CD8-positive, alpha-beta memory T cell (primary cell): ENCODE measurements at regions not wholly inside any gene's neighbourhood (a gene's known extent, or its start where the extent isn't known, plus 50 kb on each side); places are given as distances from the start of the nearest gene placed in this dataset.

Experiments used
- CTCF ChIA-PET: fragments of 350-600 bp; sonication (Branson Sonifier 250); formaldehyde crosslinking; loops from one replicate; lab custom pipeline; 2021; ENCODE audit warnings: antibody characterized with exemption; lab: Charles Lee
- POLR2A ChIA-PET: fragments of 350-600 bp; sonication (Branson Sonifier 250); formaldehyde crosslinking; loops from one replicate; lab custom pipeline; 2021; ENCODE audit warnings: antibody characterized with exemption; lab: Charles Lee
- DNase-seq, 5 donors: peaks; one replicate each; pipeline versions ENCODE4 v3.0.0 to v3.0.0-alpha.2; 2020 to 2022; ENCODE audit warnings: mixed read lengths in 1 of 5
- H3K27ac ChIP-seq: one replicate; pipeline ENCODE4 v1.7.0; 2013; ENCODE audit warnings: low read depth, mild to moderate bottlenecking, low read length, moderate library complexity
- H3K27me3 ChIP-seq: 2 replicates; pipeline ENCODE4 v1.7.0; 2013; ENCODE audit warnings: low read length, mild to moderate bottlenecking; ENCODE audit not compliant: insufficient read depth, poor library complexity, severe bottlenecking
- H3K36me3 ChIP-seq: 2 replicates; pipeline ENCODE4 v1.7.0; 2013; ENCODE audit warnings: mild to moderate bottlenecking, low read length, moderate library complexity; ENCODE audit not compliant: insufficient read depth
- H3K4me1 ChIP-seq: 2 replicates; pipeline ENCODE4 v1.7.0; 2013; ENCODE audit warnings: mild to moderate bottlenecking, low read length, moderate library complexity; ENCODE audit not compliant: insufficient read depth
- H3K4me3 ChIP-seq: 2 replicates; pipeline ENCODE4 v1.7.0; 2013; ENCODE audit warnings: mild to moderate bottlenecking, low read length
- H3K9me3 ChIP-seq: 2 replicates; pipeline ENCODE4 v1.7.0; 2013; ENCODE audit warnings: mild to moderate bottlenecking, low read length
- H3K27ac Mint-ChIP-seq, 8 donors: one replicate each; pipeline ENCODE4 v1.8.0; 2020 to 2021; ENCODE audit warnings: mixed read lengths in 8 of 8, mild to moderate bottlenecking in 6 of 8, inconsistent platforms in 3 of 8, moderate library complexity in 3 of 8
- H3K27me3 Mint-ChIP-seq, 2 donors: one replicate each; pipeline ENCODE4 v1.8.0; 2020 to 2021; ENCODE audit warnings: mixed read lengths in 2 of 2, mild to moderate bottlenecking in 1 of 2, moderate library complexity in 1 of 2
- H3K36me3 Mint-ChIP-seq, 3 donors: one replicate each; pipeline ENCODE4 v1.8.0; 2020 to 2021; ENCODE audit warnings: mixed read lengths in 3 of 3, inconsistent platforms in 1 of 3, mild to moderate bottlenecking in 1 of 3
- H3K4me1 Mint-ChIP-seq, 3 donors: one replicate each; pipeline ENCODE4 v1.8.0; 2020 to 2021; ENCODE audit warnings: mixed read lengths in 3 of 3, inconsistent platforms in 1 of 3, mild to moderate bottlenecking in 1 of 3
- H3K4me3 Mint-ChIP-seq, 7 donors: one replicate each; pipeline ENCODE4 v1.8.0; 2020 to 2021; ENCODE audit warnings: mixed read lengths in 7 of 7, mild to moderate bottlenecking in 6 of 7, moderate library complexity in 4 of 7, inconsistent platforms in 2 of 7
- H3K9me3 Mint-ChIP-seq, 5 donors: one replicate each; pipeline ENCODE4 v1.8.0; 2020 to 2022; ENCODE audit warnings: mixed read lengths in 5 of 5, mild to moderate bottlenecking in 3 of 5, moderate library complexity in 2 of 5, inconsistent platforms in 1 of 5

GRCh38 chr2:144587306-144587705, 67.4 kb upstream of the ZEB2 start:
- Mint-ChIP-seq H3K27ac (no peak overlapping the region), H3K27me3 (no peaks in the 10 kb centered on the region), H3K4me3 (no peak overlapping the region), H3K4me1 (peaks cover 17 to 19% (median 19%) of the 10 kb centered on the region in 3 donors), H3K36me3 (peaks cover 0 to 2% (median 0%) of the 10 kb centered on the region in 3 donors), H3K9me3 (no peaks in the 10 kb centered on the region)
- ChIA-PET CTCF (no interaction called here), POLR2A (no interaction called here)
- Histone ChIP-seq H3K36me3 (no peaks in the 10 kb centered on the region), H3K27ac (no peak overlapping the region), H3K4me1 (peaks cover 7% of the 10 kb centered on the region), H3K9me3 (no peaks in the 10 kb centered on the region), H3K27me3 (no peaks in the 10 kb centered on the region), H3K4me3 (no peak overlapping the region)
- DNase-seq = no peak

DNA sequence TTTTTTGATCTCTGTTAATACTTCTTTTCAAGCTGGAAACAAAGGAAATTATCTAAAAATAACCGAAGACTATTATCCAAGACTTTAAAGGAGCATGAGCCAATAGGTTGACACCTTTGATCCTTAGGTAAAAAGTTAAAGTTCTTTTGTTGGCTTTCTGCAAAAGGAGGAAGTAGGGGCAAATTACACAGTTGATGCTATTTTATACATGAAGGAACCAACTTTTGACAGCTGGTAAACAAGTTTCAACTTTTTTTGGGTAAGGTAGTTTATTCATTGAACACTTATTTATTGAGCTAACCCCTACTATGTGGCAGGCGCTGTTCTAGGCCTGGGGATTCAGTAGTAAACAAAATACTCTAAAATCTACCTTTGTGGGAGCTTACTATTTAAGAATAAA, 66.6 kb upstream of the ZEB2 start:
- Histone ChIP-seq H3K4me3 (no peak overlapping the region), H3K9me3 (no peaks in the 10 kb centered on the region), H3K36me3 (no peaks in the 10 kb centered on the region), H3K4me1 (peaks cover 7% of the 10 kb centered on the region), H3K27me3 (no peaks in the 10 kb centered on the region), H3K27ac (no peak overlapping the region)
- H3K27ac Mint-ChIP-seq = no peak overlapping the region
- H3K27me3 Mint-ChIP-seq = no peaks in the 10 kb centered on the region
- H3K4me1 Mint-ChIP-seq = peaks cover 21 to 26% (median 24%) of the 10 kb centered on the region in 3 donors
- H3K9me3 Mint-ChIP-seq = no peaks in the 10 kb centered on the region
- POLR2A ChIA-PET = no interaction called here
- peaks cover 0 to 2% (median 0%) of the 10 kb centered on the region in 3 donors for H3K36me3 Mint-ChIP-seq
- H3K4me3 Mint-ChIP-seq = no peak overlapping the region
- CTCF ChIA-PET = no interaction called here
- DNase-seq = no peak

GRCh38 chr2:144583741-144584453, 64.0 kb upstream of the ZEB2 start:
- H3K27me3 ChIP-seq = no peaks in the 10 kb centered on the region
- Mint-ChIP-seq H3K9me3 (no peaks in the 10 kb centered on the region), H3K27ac (peak overlapping the region in 5 of 8 donors; percentile 3 to 63 (median 23)), H3K36me3 (peaks cover 0 to 2% (median 0%) of the 10 kb centered on the region in 3 donors), H3K4me1 (peaks cover 31 to 41% (median 41%) of the 10 kb centered on the region in 3 donors), H3K4me3 (peak overlapping the region in 6 of 7 donors; percentile 5 to 79 (median 44)), H3K27me3 (no peaks in the 10 kb centered on the region)
- H3K9me3 ChIP-seq = no peaks in the 10 kb centered on the region
- no peaks in the 10 kb centered on the region for H3K36me3 ChIP-seq
- no peak overlapping the region for H3K4me3 ChIP-seq
- POLR2A ChIA-PET = no interaction called here
- H3K27ac ChIP-seq = peak overlapping the region; percentile 74
- DNase-seq = no peak
- CTCF ChIA-PET = no interaction called here
- peaks cover 7% of the 10 kb centered on the region for H3K4me1 ChIP-seq

DNA sequence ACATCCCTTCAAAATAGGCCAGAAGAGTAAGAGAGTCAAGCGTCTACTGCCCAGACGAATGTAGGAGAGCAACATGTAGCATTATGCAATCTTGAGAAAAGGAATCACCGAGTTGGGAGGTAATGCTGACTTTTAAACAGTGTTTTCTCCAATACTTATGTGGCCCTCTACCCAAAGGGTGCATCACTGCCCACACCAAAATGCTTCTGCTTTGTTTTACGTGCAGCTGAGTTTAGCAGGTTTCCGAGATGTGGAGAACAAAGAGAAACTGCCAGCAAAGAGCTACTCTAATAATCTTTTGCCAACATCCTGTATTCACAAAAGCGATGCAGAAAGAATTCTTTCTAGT, 63.4 kb upstream of the ZEB2 start:
- Histone ChIP-seq H3K27ac (peak overlapping the region; percentile 74), H3K9me3 (no peaks in the 10 kb centered on the region), H3K36me3 (no peaks in the 10 kb centered on the region), H3K4me3 (no peak overlapping the region), H3K4me1 (peaks cover 7% of the 10 kb centered on the region), H3K27me3 (no peaks in the 10 kb centered on the region)
- peak overlapping the region in 6 of 7 donors; percentile 9 to 79 (median 45) for H3K4me3 Mint-ChIP-seq
- CTCF ChIA-PET = no interaction called here
- peaks cover 0 to 2% (median 0%) of the 10 kb centered on the region in 3 donors for H3K36me3 Mint-ChIP-seq
- POLR2A ChIA-PET = no interaction called here
- DNase-seq = no peak
- peak overlapping the region in 6 of 8 donors; percentile 5 to 67 (median 45) for H3K27ac Mint-ChIP-seq
- H3K27me3 Mint-ChIP-seq = no peaks in the 10 kb centered on the region
- no peaks in the 10 kb centered on the region for H3K9me3 Mint-ChIP-seq
- peaks cover 31 to 41% (median 41%) of the 10 kb centered on the region in 3 donors for H3K4me1 Mint-ChIP-seq

GRCh38 chr2:144582651-144583380, 62.9 kb upstream of the ZEB2 start:
- H3K9me3 ChIP-seq = no peaks in the 10 kb centered on the region
- no peaks in the 10 kb centered on the region for H3K27me3 ChIP-seq
- no peaks in the 10 kb centered on the region for H3K27me3 Mint-ChIP-seq
- peak overlapping the region in 6 of 7 donors; percentile 23 to 79 (median 40) for H3K4me3 Mint-ChIP-seq
- POLR2A ChIA-PET = no interaction called here
- DNase-seq = no peak
- H3K36me3 Mint-ChIP-seq = peaks cover 0 to 2% (median 0%) of the 10 kb centered on the region in 3 donors
- no peaks in the 10 kb centered on the region for H3K9me3 Mint-ChIP-seq
- H3K4me1 Mint-ChIP-seq = peaks cover 31 to 41% (median 41%) of the 10 kb centered on the region in 3 donors
- H3K27ac ChIP-seq = peak overlapping the region; percentile 74
- H3K36me3 ChIP-seq = no peaks in the 10 kb centered on the region
- CTCF ChIA-PET = no interaction called here
- peaks cover 7% of the 10 kb centered on the region for H3K4me1 ChIP-seq
- no peak overlapping the region for H3K4me3 ChIP-seq
- H3K27ac Mint-ChIP-seq = peak overlapping the region in 6 of 8 donors; percentile 5 to 67 (median 45)

DNA sequence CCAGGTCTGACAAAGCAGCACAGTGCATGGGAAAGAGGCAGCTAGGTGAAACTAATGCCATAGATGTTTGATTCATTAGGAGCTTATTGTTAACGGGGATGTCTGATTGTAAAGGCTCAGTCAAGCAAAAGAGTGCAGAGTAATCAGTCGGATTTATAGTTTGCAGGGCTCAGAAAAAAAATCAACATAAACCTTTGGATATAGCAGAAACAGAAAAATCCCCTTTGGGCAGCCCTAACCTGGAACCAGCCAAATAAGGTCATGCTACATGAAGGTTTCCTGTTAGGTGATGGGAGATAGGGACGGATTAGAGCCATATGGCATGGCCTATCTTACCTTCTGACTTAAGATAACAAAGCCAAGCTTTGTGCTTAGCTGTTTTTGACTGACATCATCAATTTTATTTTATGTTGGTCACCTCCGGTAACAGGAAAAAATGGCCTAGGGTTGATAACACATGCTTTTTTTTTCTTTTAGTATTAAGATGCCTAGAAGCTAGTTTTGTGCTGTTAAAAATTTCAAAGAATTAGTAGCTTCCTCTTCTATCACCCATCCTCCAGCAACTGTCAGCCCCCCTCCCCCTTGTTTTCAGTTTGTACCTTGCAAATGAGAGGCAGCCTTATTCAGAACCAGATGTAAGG, 60.7 kb upstream of the ZEB2 start:
- Mint-ChIP-seq H3K4me3 (no peak overlapping the region), H3K27ac (peak overlapping the region in 4 of 8 donors; percentile 12 to 39 (median 28)), H3K27me3 (no peaks in the 10 kb centered on the region), H3K4me1 (peaks cover 31 to 41% (median 41%) of the 10 kb centered on the region in 3 donors), H3K36me3 (no peaks in the 10 kb centered on the region), H3K9me3 (no peaks in the 10 kb centered on the region)
- CTCF ChIA-PET = no interaction called here
- Histone ChIP-seq H3K9me3 (no peaks in the 10 kb centered on the region), H3K36me3 (no peaks in the 10 kb centered on the region), H3K27me3 (no peaks in the 10 kb centered on the region), H3K4me1 (peaks cover 7% of the 10 kb centered on the region), H3K4me3 (no peak overlapping the region), H3K27ac (no peak overlapping the region)
- no peak for DNase-seq
- POLR2A ChIA-PET = interaction anchor here (0.7 kb wide), 1 partner anchor 8 kb away, joined by 3 read pairs; no protein-coding TSS in a partner anchor

GRCh38 chr2:144579556-144579955, 59.6 kb upstream of the ZEB2 start:
- CTCF ChIA-PET = no interaction called here
- Histone ChIP-seq H3K36me3 (no peaks in the 10 kb centered on the region), H3K4me1 (peaks cover 7% of the 10 kb centered on the region), H3K4me3 (no peak overlapping the region), H3K27ac (no peak overlapping the region), H3K27me3 (no peaks in the 10 kb centered on the region), H3K9me3 (no peaks in the 10 kb centered on the region)
- DNase-seq = no peak
- H3K9me3 Mint-ChIP-seq = no peaks in the 10 kb centered on the region
- no peaks in the 10 kb centered on the region for H3K27me3 Mint-ChIP-seq
- H3K27ac Mint-ChIP-seq = peak overlapping the region in 1 of 8 donors; percentile 57
- peaks cover 31 to 41% (median 41%) of the 10 kb centered on the region in 3 donors for H3K4me1 Mint-ChIP-seq
- H3K4me3 Mint-ChIP-seq = no peak overlapping the region
- H3K36me3 Mint-ChIP-seq = no peaks in the 10 kb centered on the region
- POLR2A ChIA-PET = no interaction called here

GRCh38 chr2:144578099-144578498, 58.2 kb upstream of the ZEB2 start:
- no peaks in the 10 kb centered on the region for H3K27me3 Mint-ChIP-seq
- no peaks in the 10 kb centered on the region for H3K27me3 ChIP-seq
- CTCF ChIA-PET = no interaction called here
- peaks cover 2% of the 10 kb centered on the region for H3K4me1 ChIP-seq
- H3K4me3 Mint-ChIP-seq = no peak overlapping the region
- no peaks in the 10 kb centered on the region for H3K36me3 ChIP-seq
- no peaks in the 10 kb centered on the region for H3K9me3 Mint-ChIP-seq
- no peaks in the 10 kb centered on the region for H3K9me3 ChIP-seq
- no peaks in the 10 kb centered on the region for H3K36me3 Mint-ChIP-seq
- H3K27ac ChIP-seq = no peak overlapping the region
- POLR2A ChIA-PET = no interaction called here
- no peak for DNase-seq
- peaks cover 22 to 30% (median 30%) of the 10 kb centered on the region in 3 donors for H3K4me1 Mint-ChIP-seq
- H3K4me3 ChIP-seq = no peak overlapping the region
- no peak overlapping the region for H3K27ac Mint-ChIP-seq
